ENCODE measurements at regions not wholly inside any gene's neighbourhood (a gene's known extent, or its start where the extent isn't known, plus 50 kb on each side); places are given as distances from the start of the nearest gene placed in this dataset.
A peak's percentile ranks its signal among the peaks of the same experiment; 100 is the strongest.
"Not testable (repeated sequence)": the region's sequence is repeated elsewhere in the genome, so short reads cannot be mapped to it uniquely, and the experiment has no call there.

DNA sequence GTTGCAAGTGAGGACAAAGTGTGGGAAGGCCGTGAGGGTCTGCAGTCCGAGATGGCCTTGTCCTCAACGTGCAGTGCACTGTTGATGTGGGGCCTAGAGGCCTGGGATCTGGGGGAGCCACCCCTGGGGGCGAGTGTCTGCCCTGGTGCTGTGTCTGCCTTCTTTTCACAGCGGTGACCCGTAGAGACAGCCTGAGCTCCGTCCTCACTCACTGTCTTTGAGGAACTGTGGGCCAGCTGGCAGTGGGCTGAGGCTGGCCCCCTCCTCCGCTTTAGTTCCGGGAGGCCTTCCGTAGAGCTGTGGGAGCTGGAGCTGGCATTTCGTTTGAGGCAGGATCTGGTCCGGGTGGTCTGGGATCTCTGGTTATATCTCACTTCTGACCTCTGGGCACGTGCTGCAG lies 1370.6 kb downstream of the CDH12 start:
- DNase-seq, result not testable (repeated sequence)

DNA sequence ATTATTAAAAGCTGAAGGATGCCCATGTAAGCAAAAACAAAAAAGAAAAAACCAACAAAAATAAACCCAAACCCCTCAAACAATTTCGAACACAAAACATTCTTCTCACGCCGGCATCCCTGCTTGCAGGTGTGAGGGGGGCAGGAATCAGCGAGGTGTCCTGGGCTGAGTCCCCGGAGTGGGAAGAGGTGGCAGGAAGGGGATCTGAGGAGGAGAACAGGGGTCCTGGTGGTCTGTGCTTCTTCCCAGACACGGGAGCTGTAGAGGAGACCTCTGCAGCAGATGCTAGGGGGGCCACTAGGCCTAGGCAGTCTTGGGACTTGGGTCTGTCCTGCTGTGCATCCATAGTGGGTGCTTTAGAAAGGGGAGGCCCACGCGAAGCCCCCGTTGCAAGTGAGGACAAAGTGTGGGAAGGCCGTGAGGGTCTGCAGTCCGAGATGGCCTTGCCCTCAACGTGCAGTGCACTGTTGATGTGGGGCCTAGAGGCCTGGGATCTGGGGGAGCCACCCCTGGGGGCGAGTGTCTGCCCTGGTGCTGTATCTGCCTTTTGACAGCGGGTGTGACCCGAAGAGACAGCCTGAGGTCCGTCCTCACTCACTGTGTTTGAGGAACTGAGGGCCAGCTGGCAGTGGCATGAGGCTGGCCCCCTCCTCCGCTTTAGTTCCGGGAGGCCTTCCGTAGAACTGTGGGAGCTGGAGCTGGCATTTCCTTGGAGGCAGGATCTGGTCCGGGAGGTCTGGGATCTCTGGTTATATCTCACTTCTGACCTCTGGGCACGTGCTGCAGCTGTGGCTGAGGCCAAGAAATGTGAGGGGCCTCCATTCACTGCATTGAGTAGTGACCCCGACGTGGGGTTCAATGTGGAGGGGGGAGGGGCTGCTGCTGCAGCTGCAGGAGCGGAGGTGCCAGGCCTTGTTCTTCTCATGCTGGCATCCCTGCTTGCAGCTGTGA lies 1371.5 kb downstream of the CDH12 start:
- not testable (repeated sequence) for DNase-seq

DNA sequence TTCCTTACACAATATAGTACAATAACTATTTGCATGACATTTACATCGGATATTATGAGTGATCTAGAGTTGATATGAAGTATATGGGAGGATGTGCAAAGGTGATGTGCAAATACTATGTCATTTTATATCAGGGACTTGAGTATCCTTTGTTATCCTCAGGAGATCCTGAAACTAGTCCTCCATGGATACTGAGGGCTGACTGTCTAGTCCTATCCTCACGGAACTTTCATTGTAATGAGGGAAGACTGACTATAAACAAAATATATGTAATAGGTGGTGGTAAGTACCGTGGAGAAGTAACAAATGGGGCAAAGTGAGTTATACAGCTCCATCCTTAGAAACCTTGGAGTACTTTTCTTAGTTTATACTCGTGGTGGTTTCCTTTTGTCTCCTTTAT lies 1373.1 kb downstream of the CDH12 start:
- DNase-seq, result not testable (repeated sequence)

DNA sequence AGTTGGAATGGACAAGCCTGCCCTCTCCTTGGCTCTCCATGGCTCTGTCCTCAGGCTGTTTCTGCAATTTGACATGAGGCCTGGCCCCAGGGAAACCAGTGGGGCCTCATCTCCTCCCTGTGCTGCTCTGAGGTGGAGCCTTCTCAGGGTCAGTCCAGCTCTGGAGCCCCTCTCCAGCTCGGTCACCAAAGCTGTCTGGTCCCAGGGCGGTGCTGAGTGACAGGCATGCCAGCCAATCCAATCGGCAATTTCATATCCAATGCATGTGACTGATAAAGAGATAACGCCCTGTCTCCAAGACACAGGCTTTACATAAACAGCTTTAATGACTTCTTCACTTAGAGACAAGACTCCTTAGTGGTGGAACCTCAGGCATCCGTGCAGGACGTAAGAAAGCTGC lies 1379.2 kb downstream of the CDH12 start:
- DNase-seq, result not testable (repeated sequence)

DNA sequence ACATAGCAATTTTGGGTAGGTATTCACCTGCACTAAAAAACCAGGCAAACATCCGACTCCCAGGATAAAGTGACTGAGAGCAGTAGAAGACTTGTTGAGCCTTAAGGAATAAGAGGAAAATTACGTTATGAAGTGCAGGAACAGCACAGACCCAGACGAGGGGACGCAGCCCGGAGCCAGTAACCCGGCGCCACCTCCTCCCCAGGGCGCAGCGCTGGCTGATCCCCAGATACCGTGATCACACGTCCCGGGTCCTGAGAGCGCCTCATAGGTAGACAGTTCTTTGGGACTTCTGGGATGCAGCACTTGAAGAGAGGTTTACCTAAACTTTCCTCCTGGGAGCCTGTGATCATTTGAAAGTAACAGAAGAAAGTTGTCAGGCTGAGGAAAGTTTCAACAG lies 1379.7 kb downstream of the CDH12 start:
- not testable (repeated sequence) for DNase-seq

DNA sequence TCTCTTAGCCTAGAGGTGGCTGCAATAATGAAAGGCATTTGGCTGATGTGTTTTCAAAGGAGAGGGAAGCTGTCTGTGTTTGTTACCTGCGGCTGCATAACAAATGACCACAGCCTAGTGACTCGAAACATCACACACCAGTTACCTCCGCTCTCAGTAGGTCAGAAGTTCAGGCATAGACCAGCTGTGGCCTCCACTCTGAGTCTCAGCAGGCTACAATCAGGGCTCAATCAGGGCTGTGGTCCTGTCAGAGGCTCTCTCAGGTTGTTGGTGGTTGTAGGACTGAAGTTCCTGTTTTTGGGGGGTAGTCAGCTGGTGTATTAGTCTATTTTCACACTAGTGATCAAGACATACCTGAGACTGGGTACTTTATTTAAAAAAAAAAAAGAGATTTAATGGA lies 1381.5 kb downstream of the CDH12 start:
- DNase-seq, result not testable (repeated sequence)

DNA sequence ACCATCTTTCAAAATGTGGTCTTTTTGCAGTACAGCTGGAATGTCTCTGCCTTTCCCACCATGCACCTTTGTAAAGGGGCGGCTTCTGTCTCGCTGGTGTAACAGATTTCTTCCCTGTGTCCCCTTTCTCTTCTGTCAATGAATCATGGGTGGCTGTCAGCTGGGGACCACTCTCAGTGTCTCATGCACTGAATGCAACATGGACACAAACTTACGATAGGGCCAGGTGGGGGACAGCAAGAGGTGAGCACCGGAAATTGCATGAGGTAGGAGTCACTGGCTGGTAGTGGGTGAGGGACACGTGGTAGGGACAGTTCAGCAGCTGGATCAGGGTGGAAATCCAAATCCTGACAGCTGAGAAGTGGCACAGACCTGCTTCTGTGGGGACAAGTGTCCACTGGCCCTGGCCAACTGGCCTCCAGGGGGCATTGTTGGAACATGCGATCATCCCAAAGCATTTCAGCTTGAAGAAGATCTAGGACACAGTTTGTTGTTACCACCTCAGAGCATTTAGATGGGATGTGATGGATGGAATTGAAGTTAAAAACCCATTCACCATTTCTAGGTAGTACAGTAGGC lies 1383.5 kb downstream of the CDH12 start:
- DNase-seq, result not testable (repeated sequence)

DNA sequence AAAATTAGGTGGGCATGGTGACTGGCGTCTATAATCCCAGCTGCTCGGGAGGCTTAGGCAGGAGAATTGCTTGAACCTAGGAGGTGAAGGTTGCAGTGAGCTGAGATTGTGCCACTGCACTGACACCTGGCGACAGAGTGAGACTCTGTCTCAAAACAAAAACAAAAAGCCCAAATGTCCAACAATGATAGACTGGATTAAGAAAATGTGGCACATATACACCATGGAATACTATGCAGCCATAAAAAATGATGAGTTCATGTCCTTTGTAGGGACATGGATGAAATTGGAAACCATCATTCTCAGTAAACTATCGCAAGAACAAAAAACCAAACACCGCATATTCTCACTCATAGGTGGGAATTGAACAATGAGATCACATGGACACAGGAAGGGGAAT lies 1385.6 kb downstream of the CDH12 start:
- not testable (repeated sequence) for DNase-seq

DNA sequence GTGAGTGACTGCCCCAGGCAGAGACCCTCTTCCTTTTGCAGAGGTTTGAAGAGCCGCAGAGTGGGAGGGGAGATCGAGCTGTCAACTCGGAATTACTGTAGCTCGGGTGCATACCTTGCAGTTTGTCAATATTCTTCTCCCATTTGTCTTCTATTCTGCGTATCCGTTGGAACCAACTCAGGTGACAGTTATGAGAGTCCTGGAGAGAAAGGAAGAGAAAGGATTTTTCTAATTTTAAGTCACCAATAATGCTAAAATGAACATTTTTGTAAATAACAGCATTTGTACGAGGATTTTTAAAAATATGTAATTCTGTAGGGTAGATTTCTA lies 1393.4 kb downstream of the CDH12 start:
- not testable (repeated sequence) for DNase-seq

DNA sequence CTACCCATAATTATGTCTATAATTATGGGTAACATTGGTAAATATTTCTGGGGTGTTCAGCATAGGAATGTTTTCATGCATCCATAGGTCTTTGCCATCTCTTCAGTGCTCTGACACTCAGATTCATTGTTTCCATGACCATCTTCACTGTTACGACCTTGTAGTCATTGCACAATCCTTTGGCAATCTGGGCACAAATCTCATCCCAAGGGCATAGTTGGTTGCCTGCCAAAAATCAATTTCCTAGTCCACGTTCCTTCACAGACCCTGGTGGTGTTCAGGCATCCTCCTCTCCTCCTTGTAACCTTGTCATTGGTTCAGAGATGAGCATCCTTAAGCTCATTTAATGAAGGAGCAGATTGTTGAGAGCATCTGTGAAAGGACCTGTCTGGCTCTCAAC lies 1400.7 kb downstream of the CDH12 start:
- no peak for DNase-seq

DNA sequence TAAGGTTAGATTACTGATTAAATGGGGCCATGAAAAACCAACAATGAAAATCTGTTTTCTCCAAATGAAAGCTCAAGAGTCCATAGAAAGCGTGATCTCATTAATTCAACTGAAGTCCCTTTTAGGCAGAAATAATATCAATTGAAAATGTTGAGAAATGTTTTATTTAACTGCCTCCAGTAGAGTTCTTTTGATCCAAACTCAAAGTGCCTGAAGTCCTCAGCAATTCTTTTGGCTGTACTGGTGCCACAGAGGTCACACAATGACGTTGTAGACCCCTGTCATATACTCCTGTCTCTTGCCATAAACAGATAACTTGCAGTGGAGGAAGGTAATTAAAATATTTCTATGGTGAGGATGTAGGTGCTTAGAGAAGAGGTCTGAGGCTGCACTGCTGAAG lies 1420.5 kb downstream of the CDH12 start:
- DNase-seq, result no peak

DNA sequence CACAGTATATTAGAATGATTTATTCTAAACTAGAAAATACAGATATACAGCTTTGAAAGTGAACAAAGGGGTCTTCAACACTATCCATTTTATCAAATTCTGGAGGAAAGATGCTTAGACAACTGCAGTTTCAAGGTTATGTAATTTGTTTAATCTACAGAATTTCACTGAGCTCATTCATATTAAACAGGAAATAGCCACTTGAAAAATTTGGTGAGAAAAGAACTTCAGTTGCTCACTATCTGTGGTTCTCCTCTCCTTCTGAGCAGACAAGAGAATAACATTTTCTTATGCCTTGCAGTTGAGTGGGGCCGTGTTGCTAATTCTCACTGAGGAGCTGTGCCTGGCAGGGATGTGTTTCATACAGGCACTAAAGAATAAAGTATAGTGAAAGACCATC lies 1428.2 kb downstream of the CDH12 start:
- DNase-seq, result no peak

DNA sequence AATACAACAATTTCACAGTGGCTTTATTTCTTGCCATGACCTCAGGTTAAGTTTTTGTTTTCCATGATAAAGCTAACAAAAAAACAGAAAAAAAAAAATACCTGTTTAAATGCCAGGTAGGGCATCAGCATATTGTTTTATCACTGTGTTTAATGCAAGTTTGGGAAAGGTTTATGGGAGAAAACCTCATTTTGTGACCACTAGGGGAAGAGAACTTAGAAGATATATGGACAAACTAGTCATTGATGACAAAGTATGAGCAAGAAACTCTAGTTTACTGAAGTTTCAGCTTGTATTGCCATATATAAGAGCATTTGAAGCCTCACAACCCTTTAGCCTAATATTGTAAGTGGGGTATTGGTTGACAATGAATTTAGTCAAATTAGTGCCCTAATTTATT lies 1431.4 kb upstream of the CDH18 start:
- no peak for DNase-seq

DNA sequence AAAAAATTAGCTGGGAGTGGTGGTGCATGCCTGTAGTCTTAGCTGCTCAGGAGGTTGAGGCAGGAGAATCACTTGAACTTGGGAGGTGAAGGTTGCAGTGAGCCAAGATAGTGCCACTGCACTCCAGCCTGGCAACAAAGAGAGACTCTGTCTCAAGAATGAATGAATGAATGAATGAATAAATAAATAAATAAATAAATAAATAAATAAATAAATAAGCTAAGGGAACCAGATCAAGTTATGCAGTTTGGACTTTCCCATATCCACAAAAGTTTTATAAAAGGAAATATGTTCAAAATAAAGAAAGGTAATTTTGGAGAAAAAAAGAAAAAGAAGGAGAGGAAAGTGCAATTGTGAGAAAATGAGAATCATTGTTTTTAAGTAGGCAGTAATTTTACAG lies 1414.1 kb upstream of the CDH18 start:
- not testable (repeated sequence) for DNase-seq

DNA sequence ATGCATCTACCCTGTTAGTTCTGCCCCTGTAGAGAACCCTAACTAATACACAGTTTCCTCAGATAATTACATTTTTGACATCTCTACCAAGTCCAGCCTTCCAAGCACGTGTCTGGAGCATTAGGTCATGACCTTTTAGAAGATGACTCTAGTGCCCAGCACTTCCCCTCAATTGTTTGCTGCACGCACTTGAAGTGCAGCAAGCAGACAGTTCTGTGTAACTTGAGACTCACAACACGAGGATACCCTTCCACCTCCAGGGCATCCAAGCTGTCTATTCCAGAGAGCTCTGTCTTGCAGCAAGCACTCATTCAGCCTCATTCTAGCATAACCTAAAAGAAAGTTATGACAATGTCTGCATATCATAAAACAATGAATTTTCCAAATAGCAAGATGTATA lies 1410.5 kb upstream of the CDH18 start:
- peak; percentile 74 for DNase-seq

DNA sequence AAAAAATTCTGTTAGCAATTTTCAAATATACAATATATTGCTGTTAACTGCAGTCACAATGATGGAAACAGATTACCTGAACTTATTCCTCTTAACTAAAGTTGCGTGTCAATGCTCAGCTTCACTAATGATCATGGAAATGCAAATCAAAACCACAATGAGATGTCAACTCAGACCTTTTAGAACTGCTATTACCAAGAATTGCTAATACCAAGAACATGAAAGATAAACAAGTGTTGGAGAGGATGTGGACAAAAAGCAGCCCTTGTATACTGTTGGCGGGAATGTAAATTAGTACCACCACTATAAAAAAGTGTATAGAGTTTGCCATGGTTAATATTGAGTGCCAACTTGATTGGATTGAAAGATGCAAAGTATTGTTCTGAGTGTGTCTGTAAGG lies 1409.7 kb upstream of the CDH18 start:
- DNase-seq, result no peak

DNA sequence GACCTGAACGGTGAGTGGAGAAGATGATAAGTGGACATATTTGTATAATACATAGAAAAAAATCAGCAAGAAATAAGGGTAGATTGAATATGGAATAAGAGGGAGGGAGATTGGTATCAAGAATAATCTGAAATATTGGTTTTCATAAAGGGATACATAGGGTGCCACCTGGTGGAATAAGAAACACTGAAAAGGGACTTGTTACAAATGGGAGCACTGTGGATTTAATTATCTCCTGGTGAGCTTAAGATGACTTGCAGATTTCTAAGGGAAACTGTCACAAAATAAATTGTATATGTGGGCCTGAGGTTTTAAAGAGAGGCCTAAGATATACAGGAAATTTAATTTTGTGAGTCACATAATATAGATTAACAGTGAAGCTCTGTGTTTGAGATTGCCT lies 1403.5 kb upstream of the CDH18 start:
- DNase-seq, result no peak

DNA sequence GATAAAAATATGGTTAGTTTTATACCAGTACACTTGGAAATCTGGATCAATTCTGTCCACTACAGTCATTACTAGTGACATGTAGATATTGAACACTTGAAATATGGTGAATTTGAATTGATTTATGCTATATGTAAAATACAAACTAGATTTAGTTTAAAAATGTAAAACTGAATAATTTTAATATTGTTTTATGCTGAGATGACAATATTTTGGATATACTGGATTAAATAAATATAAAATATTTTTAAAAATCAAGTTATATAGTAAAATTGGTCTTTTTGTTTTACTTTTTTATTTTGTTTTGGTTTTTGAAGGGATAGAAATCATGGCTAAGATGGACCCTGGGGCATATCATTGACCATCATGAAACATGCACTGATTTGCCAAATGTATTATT lies 1372.8 kb upstream of the CDH18 start:
- DNase-seq, result not testable (repeated sequence)

DNA sequence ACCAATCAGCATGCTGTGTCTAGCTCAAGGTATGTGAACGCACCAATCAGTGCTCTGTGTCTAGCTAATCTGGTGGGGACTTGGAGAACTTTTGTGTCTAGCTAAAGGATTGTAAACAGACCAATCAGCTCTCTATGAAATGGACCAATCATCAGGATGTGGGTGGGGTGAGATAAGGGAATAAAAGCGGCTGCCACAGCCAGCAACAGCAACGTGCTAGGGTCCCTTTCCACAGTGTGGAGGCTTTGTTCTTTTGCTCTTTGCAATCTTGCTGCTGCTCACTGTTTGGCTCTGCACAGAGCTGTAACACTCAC lies 1353.9 kb upstream of the CDH18 start:
- DNase-seq, result not testable (repeated sequence)

DNA sequence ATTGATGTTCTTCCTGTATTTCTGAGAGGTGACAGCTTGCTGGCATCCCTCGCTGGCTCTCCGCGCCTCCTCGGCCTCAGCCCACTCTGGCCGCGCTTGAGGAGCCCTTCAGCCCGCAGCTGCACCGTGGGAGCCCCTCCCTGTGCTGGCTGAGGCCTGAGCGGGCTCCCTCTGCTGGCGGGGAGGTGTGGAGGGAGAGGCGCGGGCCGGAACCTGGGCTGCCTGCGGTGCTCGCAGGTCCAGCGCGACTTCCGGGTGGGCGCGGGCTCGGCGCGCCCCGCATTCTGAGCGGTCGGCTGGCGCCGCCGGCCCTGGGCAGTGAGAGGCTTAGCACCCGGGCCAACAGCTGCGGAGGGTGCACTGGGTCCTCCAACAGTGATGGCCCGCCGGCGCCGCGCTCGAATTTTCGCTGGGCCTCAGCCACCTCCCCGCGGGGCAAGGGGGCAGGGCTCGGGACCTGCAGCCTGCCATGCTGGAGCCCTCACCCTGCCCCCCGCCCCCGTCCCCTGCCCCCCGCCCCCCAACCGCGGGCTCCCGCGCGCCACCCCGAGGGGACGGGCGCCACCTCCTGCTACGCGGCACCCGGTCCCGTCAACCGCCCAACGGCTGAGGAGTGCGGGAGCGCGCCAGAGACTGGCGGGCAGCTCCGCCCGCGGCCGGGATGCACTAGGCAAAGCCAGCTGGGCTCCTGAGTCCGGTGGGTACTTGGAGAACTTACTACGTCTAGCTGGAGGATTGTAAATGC lies 1353.4 kb upstream of the CDH18 start:
- not testable (repeated sequence) for DNase-seq

DNA sequence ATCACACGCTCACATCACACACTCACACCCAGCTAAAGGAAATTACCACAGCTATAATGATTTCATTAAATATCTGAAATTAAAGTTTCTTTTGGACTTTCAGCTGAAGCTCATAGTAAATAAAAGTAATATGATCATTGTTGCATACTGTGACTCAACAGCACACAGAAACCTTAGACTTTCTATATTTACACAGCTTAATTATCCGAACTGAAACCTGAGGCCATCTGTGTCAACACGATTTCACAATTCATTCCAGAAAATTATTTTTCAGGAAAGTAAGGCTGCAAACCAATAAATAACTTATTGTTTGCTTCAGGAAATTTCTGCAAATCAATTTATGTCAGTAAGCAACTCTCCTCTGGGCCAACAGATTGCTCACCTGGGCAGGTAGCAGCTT lies 1352.2 kb upstream of the CDH18 start:
- not testable (repeated sequence) for DNase-seq

DNA sequence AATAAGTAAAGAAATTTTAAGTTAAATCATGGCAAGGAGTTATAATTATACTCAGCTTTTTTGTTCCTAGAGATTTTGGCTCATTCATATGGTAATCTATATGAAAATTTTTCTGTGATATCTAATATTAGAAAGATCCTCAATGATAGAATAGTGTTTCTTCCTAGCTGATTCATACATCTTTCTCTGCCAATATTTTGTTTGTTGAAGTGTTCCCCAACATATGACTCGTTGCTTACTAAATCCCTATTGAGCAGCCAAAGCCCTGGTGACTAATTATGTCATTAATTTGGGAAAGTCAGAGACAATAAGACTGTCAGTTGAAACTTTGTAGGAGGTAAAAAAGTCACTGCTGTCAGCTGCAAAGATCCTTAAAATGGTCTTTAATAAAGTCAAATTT lies 1348.5 kb upstream of the CDH18 start:
- not testable (repeated sequence) for DNase-seq

DNA sequence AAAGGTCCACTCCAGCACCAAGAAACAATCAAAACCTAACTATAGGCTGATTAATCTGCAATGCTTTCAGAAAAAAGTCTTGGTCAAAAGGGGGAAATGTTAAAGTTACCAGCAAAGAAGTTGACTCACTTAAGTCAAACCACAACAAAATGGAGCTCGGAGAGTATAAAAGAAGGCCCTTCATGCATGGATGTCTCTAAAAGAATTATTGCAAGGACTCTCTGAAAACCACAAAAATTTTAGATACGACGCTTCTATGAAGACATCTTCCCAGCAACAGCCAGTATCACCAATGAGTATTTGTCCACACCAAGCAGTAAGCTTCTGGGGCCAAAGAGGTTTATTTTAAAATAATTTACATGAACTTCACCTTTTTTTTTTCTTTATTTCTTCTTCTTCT lies 1327.4 kb upstream of the CDH18 start:
- DNase-seq, result not testable (repeated sequence)

DNA sequence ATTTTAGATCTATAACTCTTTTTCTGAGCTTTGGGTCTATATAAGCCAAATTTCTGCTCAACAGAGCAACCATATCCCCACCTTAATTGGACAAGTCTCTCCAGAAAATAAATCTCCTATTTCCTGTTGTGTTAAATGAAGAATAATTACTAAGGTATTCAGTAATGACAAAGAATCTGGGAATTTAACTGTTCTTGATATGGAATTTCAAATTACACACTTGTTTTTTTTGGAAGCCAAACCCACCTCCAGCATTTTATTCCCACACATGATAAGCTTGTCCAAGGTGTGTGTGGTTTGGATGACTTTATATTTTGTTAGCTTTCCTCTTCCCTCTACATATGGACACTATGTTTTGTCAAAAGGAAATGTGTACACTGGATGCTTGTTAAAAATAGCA lies 1313.2 kb upstream of the CDH18 start:
- not testable (repeated sequence) for DNase-seq

All from NCI-H510A (cell line).